GM21723 (cell line): ENCODE measurements at regions not wholly inside any gene's neighbourhood (a gene's known extent, or its start where the extent isn't known, plus 50 kb on each side); places are given as distances from the start of the nearest gene placed in this dataset.
"Not testable (repeated sequence)": the region's sequence is repeated elsewhere in the genome, so short reads cannot be mapped to it uniquely, and the experiment has no call there.

Source experiments
- ATAC-seq: cut with Tn5 transposase; IDR thresholded peaks from one replicate; pipeline ENCODE4 v1.9.1; 2021; ENCODE audit warnings: mild to moderate bottlenecking, moderate library complexity; ENCODE audit not compliant: unreplicated experiment

GRCh38 chr14:89469210-89470198 is 52.5 kb upstream of the FOXN3 start:
- no peak for ATAC-seq

- no peak for ATAC-seq
Observed at GRCh38 chr14:89468566-89468965, 51.5 kb upstream of the FOXN3 start.

DNA sequence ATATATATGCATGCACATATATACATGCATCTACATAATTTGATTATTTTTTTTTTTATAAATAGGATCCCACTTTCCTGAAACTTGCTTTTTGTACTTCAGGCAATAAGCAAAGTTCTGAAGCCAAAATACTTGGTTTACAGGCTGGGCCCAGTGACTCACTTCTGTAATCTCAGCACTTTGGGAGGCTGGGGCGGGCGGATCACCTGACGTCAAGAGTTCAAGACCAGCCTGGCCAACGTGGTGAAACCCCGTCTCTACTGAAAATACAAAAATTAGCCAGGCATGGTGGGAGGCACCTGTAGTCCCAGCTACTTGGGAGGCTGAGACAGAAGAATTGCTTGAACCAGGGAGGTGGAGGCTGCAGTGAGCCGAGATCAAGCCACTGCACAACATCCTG is 51.0 kb upstream of the FOXN3 start:
- ATAC-seq = not testable (repeated sequence)

- ATAC-seq = no peak
Observed at GRCh38 chr14:89466944-89467343, 49.9 kb upstream of the FOXN3 start.
